DMS 273 treated with DMSO at 0.1 percent for 48 hours (cell line): ENCODE measurements at regions not wholly inside any gene's neighbourhood (a gene's known extent, or its start where the extent isn't known, plus 50 kb on each side); places are given as distances from the start of the nearest gene placed in this dataset.
"Not testable (repeated sequence)": the region's sequence is repeated elsewhere in the genome, so short reads cannot be mapped to it uniquely, and the experiment has no call there.

ENCODE experiments used
- DNase-seq: peaks from one replicate; lab custom pipeline; 2025; lab: John Stamatoyannopoulos, UW

- DNase-seq = peak; percentile 62
Observed at GRCh38 chr17:51435641-51436091, 175.3 kb downstream of the UTP18 start.

- DNase-seq = no peak
Observed at GRCh38 chr17:51439395-51440229, 179.3 kb downstream of the UTP18 start.

GRCh38 chr17:51441431-51441830, 181.1 kb downstream of the UTP18 start:
- DNase-seq = no peak

GRCh38 chr17:51442088-51442865, 181.9 kb downstream of the UTP18 start:
- DNase-seq = no peak

GRCh38 chr17:51443646-51444045, 183.3 kb downstream of the UTP18 start:
- DNase-seq = no peak

- no peak for DNase-seq
Observed at GRCh38 chr17:51445946-51446345, 185.6 kb downstream of the UTP18 start.

GRCh38 chr17:51454456-51454978, 194.2 kb downstream of the UTP18 start:
- no peak for DNase-seq

GRCh38 chr17:51455211-51455610, 194.9 kb downstream of the UTP18 start:
- no peak for DNase-seq

- no peak for DNase-seq
Observed at GRCh38 chr17:51455931-51456330, 195.6 kb downstream of the UTP18 start.

- DNase-seq = no peak
Observed at GRCh38 chr17:51456942-51457341, 196.6 kb downstream of the UTP18 start.

- DNase-seq = peak; percentile 79
Observed at GRCh38 chr17:51461578-51462004, 201.2 kb downstream of the UTP18 start.

GRCh38 chr17:51463353-51463752, 203.0 kb downstream of the UTP18 start:
- DNase-seq = no peak

- DNase-seq = no peak
Observed at GRCh38 chr17:51467336-51467735, 207.0 kb downstream of the UTP18 start.

GRCh38 chr17:51472670-51473205, 212.4 kb downstream of the UTP18 start:
- no peak for DNase-seq

- no peak for DNase-seq
Observed at GRCh38 chr17:51474764-51475163, 214.4 kb downstream of the UTP18 start.

- DNase-seq = no peak
Observed at GRCh38 chr17:51475730-51476129, 215.4 kb downstream of the UTP18 start.

GRCh38 chr17:51479303-51479702, 219.0 kb downstream of the UTP18 start:
- DNase-seq = no peak

- DNase-seq = no peak
Observed at GRCh38 chr17:51481370-51481769, 221.0 kb downstream of the UTP18 start.

GRCh38 chr17:51482248-51482647, 221.9 kb downstream of the UTP18 start:
- not testable (repeated sequence) for DNase-seq

- no peak for DNase-seq
Observed at GRCh38 chr17:51486091-51486490, 225.7 kb downstream of the UTP18 start.

GRCh38 chr17:51486885-51487520, 226.7 kb downstream of the UTP18 start:
- DNase-seq = no peak

- DNase-seq = no peak
Observed at GRCh38 chr17:51487947-51488346, 227.6 kb downstream of the UTP18 start.
